ENCODE measurements at regions not wholly inside any gene's neighbourhood (a gene's known extent, or its start where the extent isn't known, plus 50 kb on each side); places are given as distances from the start of the nearest gene placed in this dataset.

DNA sequence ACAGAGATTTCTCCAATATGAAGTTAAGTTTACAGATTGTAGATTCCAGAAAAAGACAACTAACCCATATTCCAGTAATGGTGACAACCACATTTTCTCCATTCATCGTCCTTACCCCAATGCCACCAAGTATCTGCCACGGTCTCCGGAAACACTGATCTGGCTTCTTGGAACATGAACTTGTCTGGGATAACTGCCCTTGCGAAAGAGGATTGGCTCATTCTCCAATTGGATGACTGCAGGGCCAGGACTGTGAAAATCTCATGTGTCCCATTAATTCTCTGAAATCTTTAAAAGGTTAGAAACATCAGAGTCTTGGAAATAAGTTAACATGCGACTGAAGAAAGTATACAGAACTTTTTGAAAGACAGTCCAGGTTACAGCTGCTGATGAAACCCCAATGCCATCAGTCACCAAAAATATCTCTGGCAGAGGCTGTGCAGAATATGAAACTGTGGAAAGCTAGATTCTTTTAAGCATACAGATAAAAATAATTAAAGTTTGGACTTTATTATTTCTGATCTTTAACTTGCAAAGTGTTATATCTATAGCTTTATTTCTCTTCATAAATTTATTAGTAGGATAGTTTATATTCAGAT lies 496.9 kb downstream of the PPARGC1A start:
- TF ChIP-seq RAD21 (conservative IDR thresholded peaks at IDR 0.05) = no peak
- TF ChIP-seq, protein P1, sequence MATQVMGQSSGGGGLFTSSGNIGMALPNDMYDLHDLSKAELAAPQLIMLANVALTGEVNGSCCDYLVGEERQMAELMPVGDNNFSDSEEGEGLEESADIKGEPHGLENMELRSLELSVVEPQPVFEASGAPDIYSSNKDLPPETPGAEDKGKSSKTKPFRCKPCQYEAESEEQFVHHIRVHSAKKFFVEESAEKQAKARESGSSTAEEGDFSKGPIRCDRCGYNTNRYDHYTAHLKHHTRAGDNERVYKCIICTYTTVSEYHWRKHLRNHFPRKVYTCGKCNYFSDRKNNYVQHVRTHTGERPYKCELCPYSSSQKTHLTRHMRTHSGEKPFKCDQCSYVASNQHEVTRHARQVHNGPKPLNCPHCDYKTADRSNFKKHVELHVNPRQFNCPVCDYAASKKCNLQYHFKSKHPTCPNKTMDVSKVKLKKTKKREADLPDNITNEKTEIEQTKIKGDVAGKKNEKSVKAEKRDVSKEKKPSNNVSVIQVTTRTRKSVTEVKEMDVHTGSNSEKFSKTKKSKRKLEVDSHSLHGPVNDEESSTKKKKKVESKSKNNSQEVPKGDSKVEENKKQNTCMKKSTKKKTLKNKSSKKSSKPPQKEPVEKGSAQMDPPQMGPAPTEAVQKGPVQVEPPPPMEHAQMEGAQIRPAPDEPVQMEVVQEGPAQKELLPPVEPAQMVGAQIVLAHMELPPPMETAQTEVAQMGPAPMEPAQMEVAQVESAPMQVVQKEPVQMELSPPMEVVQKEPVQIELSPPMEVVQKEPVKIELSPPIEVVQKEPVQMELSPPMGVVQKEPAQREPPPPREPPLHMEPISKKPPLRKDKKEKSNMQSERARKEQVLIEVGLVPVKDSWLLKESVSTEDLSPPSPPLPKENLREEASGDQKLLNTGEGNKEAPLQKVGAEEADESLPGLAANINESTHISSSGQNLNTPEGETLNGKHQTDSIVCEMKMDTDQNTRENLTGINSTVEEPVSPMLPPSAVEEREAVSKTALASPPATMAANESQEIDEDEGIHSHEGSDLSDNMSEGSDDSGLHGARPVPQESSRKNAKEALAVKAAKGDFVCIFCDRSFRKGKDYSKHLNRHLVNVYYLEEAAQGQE (IDR thresholded peaks at IDR 0.05; ENCODE audit: borderline replicate concordance) = no peak
- TF ChIP-seq POLR2AphosphoS5 (IDR thresholded peaks at IDR 0.05) = no peak
- no peak for TF ChIP-seq TAF1 (IDR thresholded peaks at IDR 0.05; ENCODE audit: low read depth)
- TF ChIP-seq EP300 (conservative IDR thresholded peaks at IDR 0.05; ENCODE audit: poor library complexity, severe bottlenecking) = no peak

All from neural cell (in vitro differentiated cells).